WI38 (cell line): ENCODE measurements at regions not wholly inside any gene's neighbourhood (a gene's known extent, or its start where the extent isn't known, plus 50 kb on each side); places are given as distances from the start of the nearest gene placed in this dataset.

Source experiments
- H3K4me3 ChIP-seq: 2 replicates; pipeline ENCODE4 v1.5.1; 2011; ENCODE audit warnings: low read depth, mild to moderate bottlenecking, control low read depth, low read length
- TF ChIP-seq, protein P1 (sequence below): IDR thresholded peaks from 2 replicates; pipeline ENCODE4 v1.5.1; 2012; ENCODE audit warnings: low read depth, mild to moderate bottlenecking, control low read depth, low read length

DNA sequence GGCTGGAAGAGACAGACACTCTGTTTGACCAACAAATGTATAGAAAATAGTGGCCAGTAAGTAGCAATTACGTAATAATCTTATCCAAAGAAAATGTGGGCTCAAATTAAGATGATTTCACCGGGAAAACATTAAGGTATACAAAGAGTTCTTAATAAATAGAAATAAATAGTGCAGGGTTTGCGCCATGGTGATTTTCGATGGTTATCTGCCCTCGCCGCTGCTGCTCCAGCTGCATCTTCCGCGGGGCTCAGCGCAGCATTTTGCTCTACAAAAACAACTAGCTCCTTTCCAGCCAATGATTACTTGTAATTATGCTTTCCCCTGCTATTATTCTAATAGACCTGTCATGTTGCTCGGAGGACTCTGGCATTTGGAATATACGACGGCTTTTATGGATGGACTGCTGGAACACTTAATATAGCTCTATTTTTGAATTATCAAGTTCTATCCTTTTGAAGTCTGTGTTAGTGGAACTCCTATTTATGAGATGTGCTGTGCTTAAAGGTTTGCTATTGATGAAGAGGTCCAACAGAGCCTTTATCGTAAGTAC lies 103.8 kb downstream of the BUB3 start:
- TF ChIP-seq, protein P1, sequence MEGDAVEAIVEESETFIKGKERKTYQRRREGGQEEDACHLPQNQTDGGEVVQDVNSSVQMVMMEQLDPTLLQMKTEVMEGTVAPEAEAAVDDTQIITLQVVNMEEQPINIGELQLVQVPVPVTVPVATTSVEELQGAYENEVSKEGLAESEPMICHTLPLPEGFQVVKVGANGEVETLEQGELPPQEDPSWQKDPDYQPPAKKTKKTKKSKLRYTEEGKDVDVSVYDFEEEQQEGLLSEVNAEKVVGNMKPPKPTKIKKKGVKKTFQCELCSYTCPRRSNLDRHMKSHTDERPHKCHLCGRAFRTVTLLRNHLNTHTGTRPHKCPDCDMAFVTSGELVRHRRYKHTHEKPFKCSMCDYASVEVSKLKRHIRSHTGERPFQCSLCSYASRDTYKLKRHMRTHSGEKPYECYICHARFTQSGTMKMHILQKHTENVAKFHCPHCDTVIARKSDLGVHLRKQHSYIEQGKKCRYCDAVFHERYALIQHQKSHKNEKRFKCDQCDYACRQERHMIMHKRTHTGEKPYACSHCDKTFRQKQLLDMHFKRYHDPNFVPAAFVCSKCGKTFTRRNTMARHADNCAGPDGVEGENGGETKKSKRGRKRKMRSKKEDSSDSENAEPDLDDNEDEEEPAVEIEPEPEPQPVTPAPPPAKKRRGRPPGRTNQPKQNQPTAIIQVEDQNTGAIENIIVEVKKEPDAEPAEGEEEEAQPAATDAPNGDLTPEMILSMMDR: no peak
- no peak overlapping the region for H3K4me3 ChIP-seq

- H3K4me3 ChIP-seq: no peak overlapping the region
- TF ChIP-seq, protein P1: no peak
Observed at GRCh38 chr10:123259081-123259480, 104.9 kb downstream of the BUB3 start.

GRCh38 chr10:123259791-123260190 lies 105.6 kb downstream of the BUB3 start:
- H3K4me3 ChIP-seq: no peak overlapping the region
- TF ChIP-seq, protein P1: no peak

GRCh38 chr10:123262456-123262855 lies 108.3 kb downstream of the BUB3 start:
- TF ChIP-seq, protein P1: no peak
- H3K4me3 ChIP-seq: no peak overlapping the region

- H3K4me3 ChIP-seq: no peak overlapping the region
- TF ChIP-seq, protein P1: no peak
Observed at GRCh38 chr10:123266971-123267370, 112.8 kb downstream of the BUB3 start.

DNA sequence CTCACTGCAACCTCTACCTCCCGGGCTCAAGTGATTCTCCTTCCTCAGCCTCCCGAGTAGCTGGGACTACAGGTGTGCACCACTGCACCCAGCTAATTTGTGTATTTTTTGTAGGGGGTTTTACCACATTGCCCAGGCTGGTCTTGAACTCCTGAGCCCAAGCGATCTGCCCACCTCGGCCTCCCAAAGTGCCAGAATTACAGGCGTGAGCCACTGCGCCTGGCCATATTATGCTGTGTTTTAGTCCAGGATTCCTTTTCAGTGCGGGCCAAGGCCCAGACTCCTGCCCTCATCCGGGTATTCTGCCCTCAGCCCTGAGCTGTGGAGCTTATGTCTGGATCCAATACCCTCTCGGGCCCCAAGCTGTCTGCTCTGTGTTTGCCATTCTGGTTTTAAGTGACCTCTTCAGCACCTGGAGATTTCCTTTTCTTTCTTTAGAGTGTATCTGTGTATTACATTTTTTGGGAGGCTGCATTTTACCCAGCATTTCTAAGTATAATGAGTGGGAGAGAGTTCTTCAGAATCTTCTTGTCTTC lies 114.9 kb downstream of the BUB3 start:
- H3K4me3 ChIP-seq: no peak overlapping the region
- TF ChIP-seq, protein P1: no peak

GRCh38 chr10:123269675-123270074 lies 115.5 kb downstream of the BUB3 start:
- no peak overlapping the region for H3K4me3 ChIP-seq
- TF ChIP-seq, protein P1: no peak
